ENCODE measurements at regions not wholly inside any gene's neighbourhood (a gene's known extent, or its start where the extent isn't known, plus 50 kb on each side); places are given as distances from the start of the nearest gene placed in this dataset.
A peak's percentile ranks its signal among the peaks of the same experiment; 100 is the strongest.

DNA sequence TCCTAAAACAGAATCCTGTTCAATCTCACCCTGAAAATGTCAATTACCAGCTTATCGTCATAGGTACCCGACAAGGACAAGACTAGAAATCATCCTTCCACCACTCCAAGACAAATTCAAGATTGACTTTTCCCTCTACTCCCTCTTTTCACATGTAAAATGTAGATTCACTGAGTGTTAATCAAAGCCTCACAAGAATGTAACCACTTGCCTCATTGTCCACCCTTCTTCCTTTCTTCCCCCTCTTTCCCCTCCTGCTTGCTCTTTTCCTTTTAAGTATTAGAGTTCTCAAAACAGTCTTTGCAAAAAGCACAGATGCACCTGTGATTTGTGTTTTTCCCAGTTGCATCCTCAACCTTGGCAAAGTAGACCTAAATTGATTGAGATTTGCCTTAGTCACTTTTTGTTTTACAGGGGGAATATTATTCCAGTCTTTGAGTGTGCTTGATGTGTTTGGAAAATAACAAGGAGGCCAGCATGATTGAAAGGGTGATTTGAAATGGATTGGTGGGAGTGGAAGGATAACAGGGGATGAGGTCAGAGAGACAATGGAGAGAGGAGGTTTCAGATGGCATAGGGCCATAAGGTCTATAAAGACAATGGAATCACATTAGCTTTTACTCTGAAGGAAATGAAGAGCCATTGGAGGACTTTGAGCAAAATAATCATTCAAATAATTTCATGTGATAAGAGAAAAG is 231.3 kb upstream of the TYRP1 start:
- no peak for DNase-seq

DNA sequence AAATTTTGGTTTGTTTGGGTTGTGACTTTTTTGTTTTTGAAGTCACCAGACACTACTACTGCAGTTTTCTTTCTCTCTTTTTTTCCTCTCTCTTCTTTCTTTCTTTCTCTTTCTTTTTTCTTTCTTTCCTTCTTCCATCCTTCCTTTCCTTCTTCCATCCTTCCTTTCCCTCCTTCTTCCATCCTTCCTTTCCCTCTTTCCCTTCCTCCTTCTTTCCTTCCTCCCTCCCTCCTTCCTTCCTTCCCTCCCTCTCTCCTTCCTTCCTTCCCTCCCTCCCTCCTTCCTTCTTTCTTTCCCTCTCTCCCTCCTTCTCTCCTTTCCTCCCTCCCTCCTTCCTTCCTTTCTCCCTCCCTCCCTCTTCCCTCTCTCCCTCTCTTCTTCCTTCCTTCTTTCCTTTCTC is 230.3 kb upstream of the TYRP1 start:
- DNase-seq: no peak

DNA sequence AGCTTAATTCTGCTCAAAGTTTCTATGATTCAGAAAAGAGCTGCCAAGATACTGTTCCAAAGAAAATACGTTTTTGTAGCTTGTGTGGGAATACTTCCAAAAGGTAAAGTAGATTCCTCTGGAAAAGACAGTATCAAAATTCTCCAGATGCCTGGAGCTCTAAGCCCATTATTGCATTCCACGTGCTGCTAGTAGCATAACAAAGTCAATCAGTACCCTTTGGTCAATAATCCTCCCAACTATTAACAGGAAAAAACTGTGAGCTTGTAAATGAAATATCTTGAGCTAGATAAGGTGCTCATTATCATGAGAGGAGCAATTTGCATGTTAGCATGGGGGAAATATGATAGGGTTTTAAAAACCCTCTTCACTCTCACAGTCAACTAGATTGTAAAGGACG is 229.5 kb upstream of the TYRP1 start:
- DNase-seq: peak; percentile 51

DNA sequence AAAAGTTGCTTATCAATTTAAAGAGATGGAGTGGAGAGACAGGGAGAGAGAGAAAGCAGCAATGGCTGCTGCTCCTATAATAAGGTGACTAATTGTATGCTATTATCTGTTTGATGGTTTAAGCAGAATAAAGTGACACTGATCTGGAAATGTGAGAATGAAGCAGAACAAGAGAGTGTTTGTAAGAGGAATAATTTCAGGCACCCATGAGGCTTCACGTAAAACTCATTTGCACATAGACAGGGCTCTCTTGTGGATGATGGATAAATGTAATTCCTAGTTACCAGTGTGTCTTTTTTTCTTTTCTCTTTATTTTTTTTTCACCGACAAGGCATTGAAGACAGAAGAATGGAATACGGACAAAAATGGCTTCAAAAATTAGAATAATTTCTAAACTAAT is 228.8 kb upstream of the TYRP1 start:
- DNase-seq: peak; percentile 63

DNA sequence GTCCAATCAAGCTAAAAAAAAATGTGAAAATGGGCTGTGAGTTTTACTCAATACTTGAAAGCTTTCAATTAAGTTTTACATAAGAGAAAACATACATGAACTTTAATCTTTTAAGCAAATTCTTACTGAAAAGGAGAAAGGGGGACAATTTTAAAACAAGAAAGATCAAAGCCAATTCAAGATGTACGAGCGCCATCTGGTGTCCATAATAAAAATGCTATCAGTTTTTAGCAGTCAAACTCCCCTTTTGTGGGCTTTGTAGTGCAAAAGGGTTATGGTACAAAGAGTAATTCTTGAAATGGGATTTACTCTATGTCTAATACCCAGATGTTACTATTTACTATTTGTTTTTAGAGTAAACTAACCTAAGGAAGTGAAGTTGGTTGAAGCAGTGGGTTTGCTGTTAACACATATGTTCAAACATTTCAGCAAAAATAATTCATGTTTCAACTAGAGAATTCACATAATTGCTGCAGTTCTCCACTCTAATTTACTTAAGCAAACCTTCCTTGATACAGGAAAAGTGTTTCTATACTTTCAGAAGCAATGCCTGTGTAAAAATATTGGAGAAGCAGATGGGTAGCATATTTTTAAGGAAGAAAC is 228.2 kb upstream of the TYRP1 start:
- peak; percentile 65 for DNase-seq

- no peak for DNase-seq
Measured at GRCh38 chr9:12469084-12469483, 224.1 kb upstream of the TYRP1 start.

DNA sequence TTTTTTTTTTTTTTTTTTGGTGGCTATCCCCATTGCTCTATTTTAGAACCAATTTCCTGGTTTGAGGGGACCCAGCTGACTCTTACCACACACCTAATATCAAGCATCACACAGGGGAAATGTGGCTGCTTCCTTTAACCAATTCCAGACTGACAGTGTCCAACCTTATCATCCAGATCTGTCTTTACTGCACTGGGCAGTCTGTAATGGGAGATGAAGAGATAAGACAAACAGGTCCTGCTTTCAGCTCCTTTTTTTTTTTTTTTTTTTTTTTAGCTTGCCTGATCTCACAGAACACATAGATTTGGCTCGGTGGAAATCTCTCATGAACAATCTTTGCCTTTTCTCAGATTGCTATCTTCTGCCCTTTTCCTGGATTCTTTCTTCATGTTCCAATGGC is 198.8 kb upstream of the TYRP1 start:
- DNase-seq: no peak

- DNase-seq: no peak
Measured at GRCh38 chr9:12497790-12498189, 195.4 kb upstream of the TYRP1 start.

- no peak for DNase-seq
Measured at GRCh38 chr9:12502520-12502919, 190.7 kb upstream of the TYRP1 start.

DNA sequence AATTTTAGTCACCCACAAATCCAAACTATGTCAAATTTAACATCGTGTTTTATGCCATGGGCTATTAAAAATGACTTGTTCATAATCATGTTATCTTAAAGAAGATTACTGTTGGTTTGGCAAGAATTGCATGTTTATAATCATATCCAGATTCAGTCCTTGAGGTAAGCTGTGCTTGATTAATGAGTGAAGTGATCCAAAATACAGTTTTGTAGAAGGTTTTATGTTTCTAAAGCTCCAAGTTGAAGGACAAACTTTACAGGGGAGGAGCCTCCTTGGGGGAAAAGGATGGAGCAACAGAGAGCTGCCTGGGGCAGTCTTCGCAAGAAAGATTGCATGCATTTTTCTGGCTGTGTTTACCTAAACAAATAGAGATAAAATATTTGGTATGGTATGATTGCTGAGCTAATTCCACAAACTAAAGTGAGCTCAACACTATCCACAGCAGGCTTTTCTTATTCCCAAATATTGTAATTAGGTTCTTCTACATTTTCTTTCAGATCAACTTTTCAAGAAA is 189.5 kb upstream of the TYRP1 start:
- no peak for DNase-seq

- no peak for DNase-seq
Measured at GRCh38 chr9:12510551-12510950, 182.6 kb upstream of the TYRP1 start.

DNA sequence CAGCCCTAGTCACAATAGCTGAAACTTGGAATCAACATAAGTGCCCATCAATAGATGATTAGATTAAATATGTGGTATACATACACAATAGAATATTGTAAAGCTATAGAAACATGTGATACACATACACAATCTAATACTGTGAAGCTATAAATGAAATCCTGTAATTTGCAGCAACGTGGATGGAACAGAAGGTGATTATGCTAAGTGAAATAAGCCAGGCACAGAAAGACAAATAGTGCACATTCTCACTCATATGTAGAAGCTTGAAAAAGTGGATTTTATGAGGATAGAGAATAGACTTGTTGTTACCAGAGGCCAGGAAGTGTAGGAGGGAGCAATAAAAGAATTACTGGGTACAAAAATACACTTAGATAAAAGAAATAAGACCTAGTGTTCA is 181.5 kb upstream of the TYRP1 start:
- no peak for DNase-seq

GRCh38 chr9:12516031-12516430 is 177.2 kb upstream of the TYRP1 start:
- DNase-seq: no peak

- DNase-seq: no peak
Measured at GRCh38 chr9:12516573-12516972, 176.6 kb upstream of the TYRP1 start.

DNA sequence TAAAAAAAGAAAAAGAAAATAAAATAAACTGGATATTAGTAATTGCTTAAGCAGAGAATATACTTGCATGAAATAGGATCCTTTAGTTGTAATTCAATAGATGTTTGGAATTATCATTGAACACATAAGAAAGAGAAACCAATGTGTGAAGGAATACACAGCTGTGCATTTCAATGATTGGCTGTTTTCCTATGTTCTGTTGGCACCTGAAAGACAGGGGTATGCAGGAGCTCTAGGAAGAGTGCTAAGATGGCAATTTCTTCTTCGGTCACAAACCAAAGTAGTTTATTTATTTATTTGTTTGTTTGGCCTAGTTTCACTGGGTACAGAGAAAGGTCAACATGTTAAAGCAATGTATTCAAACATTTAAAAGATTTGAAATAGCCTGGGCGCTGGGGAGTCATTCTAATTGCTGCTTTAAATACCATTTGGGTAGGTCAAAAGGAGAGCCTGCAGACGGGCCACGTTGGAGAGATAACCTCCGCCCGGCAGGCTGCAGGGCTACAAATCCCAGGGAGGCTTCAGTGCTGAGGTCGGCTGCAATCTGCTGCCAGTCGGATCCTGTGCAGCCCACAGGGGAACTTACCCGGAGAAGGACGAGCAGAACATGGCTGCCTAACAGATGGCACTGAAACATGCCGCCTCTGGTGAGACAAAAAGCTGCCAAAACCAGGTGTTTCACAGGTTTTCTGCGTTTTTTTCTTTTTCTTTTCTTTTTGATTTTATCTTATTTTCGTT is 154.2 kb upstream of the TYRP1 start:
- peak; percentile 13 for DNase-seq

DNA sequence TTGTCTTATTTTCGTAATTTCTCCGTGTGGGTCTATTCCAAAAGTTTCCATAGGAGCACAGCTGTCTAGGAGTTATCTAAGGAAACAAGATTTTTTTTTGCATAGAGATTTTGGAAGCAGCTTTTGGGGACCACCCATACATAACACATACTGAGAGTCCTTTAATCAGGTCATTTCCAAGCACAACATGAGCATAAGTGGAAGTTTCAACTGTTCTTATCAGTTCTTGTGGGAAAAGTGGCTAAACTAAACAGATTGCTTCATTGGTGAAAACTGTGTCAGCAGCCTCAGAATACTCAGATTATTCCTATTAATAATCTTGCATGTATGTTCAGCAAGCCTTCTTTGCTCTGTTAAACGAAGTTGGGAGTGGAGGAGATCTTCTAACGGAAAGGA is 153.6 kb upstream of the TYRP1 start:
- no peak for DNase-seq

GRCh38 chr9:12544700-12545099 is 148.5 kb upstream of the TYRP1 start:
- no peak for DNase-seq

- DNase-seq: peak; percentile 40
Measured at GRCh38 chr9:12554636-12555035, 138.5 kb upstream of the TYRP1 start.

- DNase-seq: no peak
Measured at GRCh38 chr9:12566404-12567090, 126.6 kb upstream of the TYRP1 start.

DNA sequence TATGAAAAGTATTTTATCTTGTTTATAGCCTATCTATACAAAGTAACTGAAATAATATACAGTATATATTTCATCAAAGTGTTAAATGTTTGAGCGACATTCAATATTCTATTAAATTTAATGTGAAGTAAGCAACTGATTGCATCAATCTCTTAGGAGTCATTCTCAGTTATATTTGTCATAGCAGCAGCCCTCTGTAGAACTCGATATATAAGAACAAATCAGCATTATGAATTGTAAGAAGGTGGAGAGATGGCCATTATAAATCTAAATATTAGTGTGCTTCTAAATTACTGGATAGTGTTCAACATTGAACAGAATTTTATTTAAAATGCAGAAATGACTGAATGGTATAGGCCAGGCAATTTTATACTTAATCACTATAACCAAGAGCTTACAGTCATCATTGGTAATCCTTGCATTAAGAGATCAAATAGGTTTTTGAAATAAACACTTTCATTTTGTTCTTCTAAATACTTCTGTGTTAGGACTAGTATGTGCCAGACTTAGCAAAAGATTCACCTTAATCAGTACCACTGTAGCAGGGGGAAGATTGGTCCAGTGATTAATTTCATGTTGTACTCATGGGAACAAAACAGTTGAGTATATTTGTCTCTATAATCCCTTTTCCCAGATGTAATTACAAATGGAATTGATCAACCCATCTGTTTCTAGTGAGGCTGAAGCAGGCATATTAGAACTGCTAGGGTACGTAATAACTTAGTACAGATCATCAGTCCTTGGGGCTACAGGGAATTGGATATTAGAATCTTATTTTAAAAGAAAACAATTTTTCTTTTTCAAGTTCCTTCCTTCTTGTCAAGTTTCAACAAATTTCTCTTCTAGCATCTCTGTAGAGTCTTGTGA is 108.3 kb upstream of the TYRP1 start:
- no peak for DNase-seq

GRCh38 chr9:12595400-12595799 is 97.8 kb upstream of the TYRP1 start:
- no peak for DNase-seq

- DNase-seq: no peak
Measured at GRCh38 chr9:12604164-12604821, 88.9 kb upstream of the TYRP1 start.
